IMR-90 (cell line): ENCODE measurements at regions not wholly inside any gene's neighbourhood (a gene's known extent, or its start where the extent isn't known, plus 50 kb on each side); places are given as distances from the start of the nearest gene placed in this dataset.

Experiments used
- ATAC-seq: fragments of 200-7000 bp; cut with Tn5 transposase; 2 replicates; pipeline ENCODE4 v1.9.1; 2020; ENCODE audit warnings: low read depth, mild to moderate bottlenecking, moderate library complexity
- BruUV-seq: library from RNA; stranded (reverse); fragments of 400-500 nt; replicated peaks from 2 replicates; lab custom pipeline; 2021; lab: Mats Ljungman, UMichigan
- CTCF ChIA-PET: fragments of 300-600 bp; formaldehyde crosslinking; extraction: SDS; loops from one replicate; lab custom pipeline; 2021; ENCODE audit warnings: antibody characterized with exemption; lab: Yijun Ruan, JAX
- POLR2A ChIA-PET: fragments of 300-600 bp; sonication (Branson Sonifier 250); formaldehyde crosslinking; loops from one replicate; lab custom pipeline; 2022; ENCODE audit warnings: antibody characterized with exemption; ENCODE audit not compliant: unreplicated experiment; lab: Charles Lee
- DNase-seq: peaks from one replicate; pipeline ENCODE4 v3.0.0; 2013
- H2AFZ ChIP-seq: replicated peaks from 2 replicates; pipeline ENCODE3; 2013; ENCODE audit warnings: low read length, mild to moderate bottlenecking; ENCODE audit not compliant: poor library complexity
- H2AK5ac ChIP-seq: 2 replicates; pipeline ENCODE4 v1.6.1; 2013; ENCODE audit warnings: low read depth, low read length, inconsistent platforms
- H2AK9ac ChIP-seq: replicated peaks from 2 replicates; pipeline ENCODE3; 2013; ENCODE audit warnings: mild to moderate bottlenecking, low read depth, low read length, moderate library complexity; ENCODE audit not compliant: poor library complexity
- H2BK120ac ChIP-seq: 2 replicates; pipeline ENCODE4 v1.6.1; 2013; ENCODE audit warnings: low read depth, low read length, inconsistent platforms
- H2BK15ac ChIP-seq: 3 replicates; pipeline ENCODE4 v1.6.1; 2013; ENCODE audit warnings: low read depth, low read length, inconsistent platforms
- H2BK20ac ChIP-seq: 2 replicates; pipeline ENCODE4 v1.6.1; 2013; ENCODE audit warnings: low read depth, mild to moderate bottlenecking, inconsistent platforms, low read length, moderate library complexity
- H2BK5ac ChIP-seq: 2 replicates; pipeline ENCODE4 v1.6.1; 2013; ENCODE audit warnings: mild to moderate bottlenecking, low read depth, low read length, inconsistent platforms; ENCODE audit not compliant: poor library complexity, severe bottlenecking
- H3K14ac ChIP-seq: replicated peaks from 2 replicates; pipeline ENCODE4 v1.6.1; 2013; ENCODE audit warnings: low read depth, low read length, inconsistent platforms
- H3K18ac ChIP-seq: 2 replicates; pipeline ENCODE4 v1.6.1; 2013; ENCODE audit warnings: low read depth, low read length, control low read depth
- H3K23ac ChIP-seq: 2 replicates; pipeline ENCODE4 v1.6.1; 2013; ENCODE audit warnings: low read depth, low read length, inconsistent platforms
- H3K27ac ChIP-seq: 2 replicates; pipeline ENCODE4 v1.5.1; 2013; ENCODE audit warnings: mild to moderate bottlenecking, control low read depth, low read length; ENCODE audit not compliant: insufficient read depth
- H3K27me3 ChIP-seq: 2 replicates; pipeline ENCODE4 v1.6.1; 2013; ENCODE audit warnings: low read length; ENCODE audit not compliant: control insufficient read depth, insufficient read depth
- H3K36me3 ChIP-seq: 2 replicates; pipeline ENCODE4 v1.6.1; 2013; ENCODE audit warnings: low read length, mixed read lengths; ENCODE audit not compliant: control insufficient read depth, insufficient read depth
- H3K4ac ChIP-seq: 2 replicates; pipeline ENCODE4 v1.6.1; 2013; ENCODE audit warnings: low read depth, low read length, inconsistent platforms
- H3K4me1 ChIP-seq: 2 replicates; pipeline ENCODE4 v1.6.1; 2013; ENCODE audit warnings: low read length, mixed read lengths; ENCODE audit not compliant: control insufficient read depth, insufficient read depth
- H3K4me2 ChIP-seq: 2 replicates; pipeline ENCODE4 v1.6.1; 2013; ENCODE audit warnings: low read depth, mild to moderate bottlenecking, control low read depth, low read length, moderate library complexity
- H3K4me3 ChIP-seq: 2 replicates; pipeline ENCODE4 v1.5.1; 2013; ENCODE audit warnings: low read depth, mild to moderate bottlenecking, control low read depth, low read length, moderate library complexity; ENCODE audit not compliant: insufficient read depth
- H3K56ac ChIP-seq: 2 replicates; pipeline ENCODE4 v1.6.1; 2013; ENCODE audit warnings: low read length, inconsistent platforms; ENCODE audit not compliant: insufficient read depth; ENCODE audit errors: extremely low read depth
- H3K79me1 ChIP-seq, 2 experiments: 2 replicates each; pipeline ENCODE4 v1.6.1; 2013; ENCODE audit warnings: low read length in 2 of 2, inconsistent platforms in 1 of 2, low read depth in 1 of 2
- H3K9ac ChIP-seq: 2 replicates; pipeline ENCODE4 v1.6.1; 2013; ENCODE audit warnings: low read depth, low read length, control low read depth
- H3K9me1 ChIP-seq: 2 replicates; pipeline ENCODE4 v1.6.1; 2013; ENCODE audit warnings: low read length, inconsistent platforms; ENCODE audit not compliant: insufficient read depth
- H3K9me3 ChIP-seq: 2 replicates; pipeline ENCODE4 v1.6.1; 2013; ENCODE audit warnings: low read length; ENCODE audit not compliant: control insufficient read depth, insufficient read depth
- H4K20me1 ChIP-seq: 2 replicates; pipeline ENCODE4 v1.6.1; 2013; ENCODE audit warnings: low read length, inconsistent platforms; ENCODE audit not compliant: insufficient read depth
- H4K5ac ChIP-seq: 2 replicates; pipeline ENCODE4 v1.6.1; 2013; ENCODE audit warnings: mild to moderate bottlenecking, low read depth, low read length, control low read depth
- H4K8ac ChIP-seq, 2 experiments: 2 replicates each; pipeline ENCODE4 v1.6.1; 2013; ENCODE audit warnings: low read depth in 2 of 2, low read length in 2 of 2, control low read depth in 1 of 2, inconsistent platforms in 1 of 2
- H4K91ac ChIP-seq: 2 replicates; pipeline ENCODE4 v1.6.1; 2013; ENCODE audit warnings: low read depth, low read length, inconsistent platforms; ENCODE audit not compliant: insufficient read depth
- MAFK ChIP-seq: IDR thresholded peaks from 2 replicates; pipeline ENCODE4 v1.6.1; 2012; ENCODE audit warnings: low read depth, low read length, improper control_type of control experiment
- NFE2L2 ChIP-seq: fragments of 150-350 bp; IDR thresholded peaks from 2 replicates; pipeline ENCODE4 v1.6.1; 2016; ENCODE audit warnings: low read depth, mild to moderate bottlenecking, low read length
- dilution Hi-C: fragments of 300-500 bp; cut with HindIII; formaldehyde crosslinking; loops from one replicate; pipeline ENCODE4 v1.14.3; 2018; ENCODE audit warnings: low sequenced_read_pairs; ENCODE audit not compliant: unreplicated experiment
- in situ Hi-C: fragments of 300-500 bp; cut with MboI; formaldehyde crosslinking; loops from 3 replicates; pipeline ENCODE4 v1.14.3; 2019; ENCODE audit warnings: low sequenced_read_pairs, inconsistent platforms, mixed read lengths
- intact Hi-C: fragments of 100-400 bp; cut with micrococcal nuclease; formaldehyde crosslinking; loops from 2 replicates; pipeline ENCODE4 v1.10.0; 2022

- ATAC-seq: no peak
- H3K4ac ChIP-seq: no peak overlapping the region
- H2BK5ac ChIP-seq: no peak overlapping the region
- no TSS peak for BruUV-seq
- H3K4me3 ChIP-seq: no peak overlapping the region
- H2AK5ac ChIP-seq: no peak overlapping the region
- no peaks in the 10 kb centered on the region for H3K36me3 ChIP-seq
- no peak overlapping the region for H3K9ac ChIP-seq
- peaks cover 2% of the 10 kb centered on the region for H3K9me3 ChIP-seq
- no peak overlapping the region for H3K23ac ChIP-seq
- no peaks in the 10 kb centered on the region for H3K9me1 ChIP-seq
- H3K4me1 ChIP-seq: peaks cover 4% of the 10 kb centered on the region
- DNase-seq: no peak
- no peak for TF ChIP-seq NFE2L2
- peak; percentile 81 for TF ChIP-seq MAFK
- H3K56ac ChIP-seq: no peak overlapping the region
- no peaks in the 10 kb centered on the region for H3K79me1 ChIP-seq
- dilution Hi-C loops: no loop called here
- H4K20me1 ChIP-seq: no peaks in the 10 kb centered on the region
- H4K8ac ChIP-seq: no peak overlapping the region
- no peaks in the 10 kb centered on the region for H3K27me3 ChIP-seq
- H2BK20ac ChIP-seq: no peak overlapping the region
- H2BK120ac ChIP-seq: no peak overlapping the region
- in situ Hi-C loops: no loop called here
- no peak overlapping the region for H3K27ac ChIP-seq
- H2AFZ ChIP-seq: no peak overlapping the region
- intact Hi-C loops: loop anchor here (5.0 kb wide), 1 partner anchor 82 kb away; no protein-coding TSS in a partner anchor
- H2BK15ac ChIP-seq: no peak overlapping the region
- no peak overlapping the region for H4K5ac ChIP-seq
- H4K91ac ChIP-seq: no peak overlapping the region
- no peak overlapping the region for H3K14ac ChIP-seq
- no peak overlapping the region for H3K18ac ChIP-seq
- ChIA-PET CTCF (no interaction called here), POLR2A (no interaction called here)
- H2AK9ac ChIP-seq: no peak overlapping the region
- H3K4me2 ChIP-seq: no peak overlapping the region
Observed at GRCh38 chr2:188894979-188895378, 79.2 kb upstream of the COL3A1 start.
